HG03175 (cell line): ENCODE measurements at regions not wholly inside any gene's neighbourhood (a gene's known extent, or its start where the extent isn't known, plus 50 kb on each side); places are given as distances from the start of the nearest gene placed in this dataset.

Experiments used
- ATAC-seq: cut with Tn5 transposase; IDR thresholded peaks from one replicate; pipeline ENCODE4 v1.9.1; 2021; ENCODE audit warnings: mild to moderate bottlenecking, moderate library complexity; ENCODE audit not compliant: unreplicated experiment

DNA sequence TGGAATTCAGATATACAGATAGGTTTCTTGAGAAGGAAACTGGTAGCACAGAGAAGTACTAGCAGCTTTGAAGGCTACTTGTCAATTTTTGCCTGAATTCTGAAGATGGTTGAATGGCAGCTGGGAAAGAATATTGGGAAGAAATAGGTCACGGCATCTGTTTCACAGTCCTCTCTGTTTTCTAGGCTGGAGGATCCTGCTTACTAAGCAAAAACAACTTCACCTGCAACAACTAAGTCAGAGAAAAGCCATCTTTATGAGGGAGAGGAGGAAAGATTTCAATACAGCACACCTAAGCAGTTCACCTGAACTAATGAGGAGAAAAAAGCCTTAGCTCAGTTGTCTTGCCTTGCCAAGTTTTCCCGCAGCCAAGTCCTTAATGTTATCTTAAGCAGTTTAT, 975.5 kb upstream of the EPHA7 start:
- no peak for ATAC-seq

DNA sequence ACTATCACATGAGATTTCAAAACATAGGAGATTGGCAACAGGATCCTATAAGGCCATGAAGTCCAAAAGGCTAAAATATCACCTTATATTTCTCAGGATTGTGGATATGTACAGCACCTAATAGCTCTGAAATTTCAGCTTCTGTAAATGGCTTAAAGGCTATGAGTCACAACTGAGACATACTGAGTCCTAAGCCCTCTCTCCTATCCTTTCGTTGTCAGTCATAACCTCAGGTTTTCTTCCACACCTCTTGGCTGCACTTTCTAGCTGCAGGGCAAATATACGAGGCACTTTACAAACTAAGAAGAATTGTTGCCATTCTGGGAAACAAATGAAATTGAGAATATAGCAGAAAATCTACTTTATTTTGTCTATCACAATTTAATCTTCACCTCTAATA, 969.9 kb upstream of the EPHA7 start:
- no peak for ATAC-seq

DNA sequence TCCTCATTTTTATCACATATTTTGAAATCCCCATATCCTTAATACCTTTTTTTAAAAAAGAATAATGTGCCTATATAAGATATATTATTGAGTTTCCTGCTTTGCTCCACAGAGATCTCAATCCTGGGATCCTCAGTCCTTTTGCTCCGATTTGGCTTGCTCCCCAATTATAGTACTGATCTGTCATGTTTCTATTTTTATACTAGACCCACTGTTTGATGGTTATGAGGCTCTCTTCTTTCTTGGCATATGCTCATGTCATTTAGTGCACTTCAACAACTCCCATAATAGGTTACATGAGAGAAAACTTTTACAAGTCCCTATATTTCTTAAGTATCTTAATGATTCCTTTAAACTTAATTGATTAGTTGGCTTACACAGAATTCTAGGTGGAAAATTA, 958.5 kb upstream of the EPHA7 start:
- no peak for ATAC-seq

DNA sequence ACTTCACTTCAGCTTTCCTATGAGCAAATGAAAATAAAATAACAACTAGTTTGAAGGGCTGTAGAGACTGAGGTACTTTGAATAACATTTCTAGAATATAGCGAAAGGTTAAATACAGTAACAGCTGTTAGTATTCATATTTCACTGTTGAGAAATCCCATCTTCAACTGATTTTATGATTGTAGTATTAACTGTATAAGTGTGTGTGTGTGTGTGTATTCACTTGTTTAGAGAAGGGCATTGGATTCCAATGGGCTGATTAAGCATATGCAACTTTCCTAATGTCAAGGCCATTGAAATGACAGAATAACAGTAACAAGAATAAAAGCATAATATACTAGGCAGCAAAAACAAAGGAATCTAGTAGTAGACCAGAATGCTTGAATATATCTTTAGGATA, 957.5 kb upstream of the EPHA7 start:
- no peak for ATAC-seq

DNA sequence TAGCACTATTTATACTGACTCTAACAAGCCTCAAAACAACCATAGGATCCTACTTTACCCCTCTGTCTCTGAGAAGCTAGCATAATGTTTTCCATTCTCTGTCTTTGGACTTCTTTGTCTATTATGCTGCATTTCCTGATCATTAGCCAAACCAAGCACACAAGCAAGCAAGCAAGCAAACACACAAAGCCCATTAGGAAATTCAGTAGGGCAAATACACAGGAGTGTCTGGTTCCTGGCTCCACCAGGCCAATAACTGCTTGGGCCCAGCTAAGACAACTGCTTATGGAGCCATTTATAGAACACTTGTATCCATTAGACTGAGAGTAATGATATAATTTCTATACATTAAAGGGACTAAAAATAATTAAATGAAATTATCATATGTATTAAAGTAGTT, 952.9 kb upstream of the EPHA7 start:
- no peak for ATAC-seq

DNA sequence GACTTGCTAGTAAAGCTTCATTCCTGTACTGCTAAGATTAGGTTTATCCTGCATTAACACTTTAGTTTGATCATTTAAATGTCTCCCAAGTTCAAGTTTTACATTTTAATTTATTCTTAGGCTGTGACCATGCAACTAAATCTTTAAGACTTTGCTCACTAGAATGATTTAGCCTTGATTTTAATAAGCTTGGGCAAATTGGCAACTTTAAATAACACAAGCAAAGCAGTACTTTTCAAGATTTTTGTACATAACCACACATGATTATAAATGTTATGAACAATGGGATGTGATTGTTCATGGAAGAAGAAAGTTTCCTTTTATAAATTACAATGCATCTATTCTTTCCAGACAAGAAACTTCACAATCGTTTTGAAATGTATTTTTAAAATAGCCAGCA, 948.0 kb upstream of the EPHA7 start:
- no peak for ATAC-seq

DNA sequence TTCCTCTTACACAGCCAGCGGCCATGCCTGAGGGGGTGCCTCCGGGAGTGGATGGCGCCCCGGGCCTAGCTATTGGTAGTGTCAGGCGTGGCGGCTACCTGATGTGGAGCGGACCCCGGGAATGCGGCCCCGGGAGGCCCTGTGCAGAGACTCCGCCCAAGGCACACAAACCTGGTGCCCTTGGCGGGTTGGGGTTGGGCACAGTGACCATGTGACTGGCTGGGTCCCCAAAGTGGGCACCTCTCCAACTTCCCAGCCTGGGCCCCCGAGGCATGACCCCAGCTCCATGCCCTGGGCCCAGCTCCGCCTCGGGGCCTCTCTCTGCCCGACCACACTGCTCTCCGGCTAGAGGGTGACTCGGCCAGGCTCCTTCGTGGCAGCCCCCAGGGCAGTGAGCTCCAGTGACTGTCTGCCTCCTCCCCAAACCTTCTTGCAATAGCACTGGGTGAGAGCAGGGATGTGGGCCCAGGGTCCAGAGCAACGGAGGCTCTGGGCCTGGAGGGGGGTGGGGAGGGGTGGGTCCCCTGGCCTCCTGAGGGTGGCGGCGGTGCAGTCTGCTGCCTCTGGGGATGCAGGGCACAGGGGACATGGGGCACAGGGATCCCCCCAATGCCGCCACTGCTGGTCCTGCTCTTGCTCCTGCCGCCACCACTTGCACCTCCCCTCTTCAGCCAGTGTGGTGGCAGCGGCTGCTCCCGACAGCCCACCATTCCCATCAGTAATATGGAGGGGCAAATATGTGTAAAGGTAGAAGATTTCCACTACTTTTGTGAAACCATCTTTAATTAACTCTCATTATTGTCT, 942.9 kb upstream of the EPHA7 start:
- no peak for ATAC-seq

DNA sequence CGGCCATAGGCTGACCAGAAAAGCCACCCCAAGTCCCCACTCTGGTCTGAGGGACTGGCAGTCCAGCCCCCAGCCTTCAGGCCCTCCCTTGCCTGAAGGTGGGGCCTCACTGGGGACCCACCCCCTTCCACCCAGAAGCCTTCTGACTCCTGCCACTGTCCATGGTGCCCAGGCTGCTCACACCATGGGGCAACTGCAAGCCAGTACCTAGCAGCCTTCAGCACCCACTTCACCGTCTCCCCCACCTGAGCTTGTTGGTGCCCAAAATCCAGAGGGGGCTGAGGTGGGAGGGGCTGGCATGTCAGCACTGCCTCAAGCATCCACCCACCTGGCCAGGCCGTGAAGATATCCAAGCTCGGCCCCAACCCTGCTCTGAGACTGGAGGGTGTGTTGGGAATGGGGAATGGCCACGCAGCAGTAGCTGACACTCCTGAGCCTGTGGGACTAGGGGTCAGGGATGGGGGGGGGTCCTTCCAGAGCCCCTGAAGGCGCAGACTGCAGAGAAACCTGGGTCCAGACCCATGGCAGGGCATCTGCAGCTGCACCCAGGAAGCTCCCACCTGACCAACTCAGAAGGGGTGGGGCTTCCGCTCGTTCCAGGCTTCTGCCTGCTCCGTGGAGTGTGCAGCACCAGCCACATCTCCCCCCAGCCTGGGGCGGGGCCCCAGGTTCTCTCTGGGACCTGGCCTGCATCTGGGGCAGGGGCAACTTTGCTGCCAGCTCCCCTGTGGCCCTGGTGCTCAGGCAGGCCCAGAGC, 942.1 kb upstream of the EPHA7 start:
- no peak for ATAC-seq

DNA sequence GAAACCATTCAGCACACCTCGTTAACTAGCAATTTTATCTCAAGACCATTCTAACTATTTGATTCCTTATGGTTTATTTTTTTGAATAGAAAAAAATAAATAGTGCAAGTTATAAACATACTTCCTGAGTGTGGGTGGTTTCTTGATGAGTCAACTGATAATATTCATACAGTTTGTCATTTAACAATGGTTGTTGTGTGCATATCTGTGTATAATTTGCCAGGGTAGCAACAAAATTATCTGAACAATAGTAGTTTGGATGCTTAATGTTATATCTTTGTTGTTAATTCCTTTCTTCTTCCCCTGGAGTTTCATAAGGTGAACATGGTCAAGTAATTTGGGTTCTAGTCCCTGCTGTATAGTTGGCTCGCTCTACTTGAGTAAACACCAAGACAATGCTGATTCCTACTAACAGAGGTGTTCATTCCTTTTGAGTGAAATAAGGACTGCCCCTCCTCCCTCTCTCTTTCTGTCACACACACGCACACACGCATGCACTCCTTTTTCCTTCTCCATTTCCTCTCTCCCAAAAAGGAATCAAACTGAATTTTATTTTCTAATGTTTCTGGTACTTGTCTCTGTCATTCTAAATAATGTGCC, 938.1 kb upstream of the EPHA7 start:
- ATAC-seq, result no peak

DNA sequence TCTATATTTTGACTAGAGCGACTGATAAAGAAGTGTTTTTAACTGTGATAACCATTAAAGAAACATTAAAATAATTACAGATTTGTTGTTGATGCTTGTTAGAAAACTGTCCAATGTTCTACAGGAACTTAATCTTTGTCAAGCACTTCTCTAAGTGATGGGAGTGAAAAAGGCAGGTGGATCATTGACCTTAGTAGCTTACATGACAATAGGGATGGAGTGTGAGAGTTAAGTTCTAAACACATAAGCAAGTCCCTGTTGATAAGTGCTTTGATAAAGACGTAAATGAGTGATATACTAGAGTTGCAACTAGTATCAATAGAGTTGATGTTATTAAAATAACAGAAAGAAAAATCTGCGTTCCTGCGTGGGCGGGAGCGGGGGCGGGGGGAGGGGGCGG, 931.5 kb upstream of the EPHA7 start:
- no peak for ATAC-seq

DNA sequence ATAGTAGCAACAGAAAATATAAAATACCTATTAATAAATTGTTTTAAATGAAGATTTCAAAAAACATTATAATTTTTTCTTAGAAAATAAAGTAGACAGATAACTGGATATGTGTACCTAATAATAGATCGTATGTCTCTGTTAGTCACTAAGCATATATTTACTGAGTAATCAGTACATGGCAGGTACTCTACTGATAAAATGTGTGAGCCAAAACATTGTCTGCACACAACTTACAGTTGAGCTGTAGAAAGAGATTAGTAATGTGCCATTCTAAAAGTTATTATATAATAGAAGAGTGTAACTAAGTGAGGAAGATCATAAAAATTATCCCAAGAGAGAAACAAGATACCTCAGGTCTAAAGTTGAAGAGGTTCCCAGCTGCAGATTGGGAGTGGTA, 929.9 kb upstream of the EPHA7 start:
- no peak for ATAC-seq

DNA sequence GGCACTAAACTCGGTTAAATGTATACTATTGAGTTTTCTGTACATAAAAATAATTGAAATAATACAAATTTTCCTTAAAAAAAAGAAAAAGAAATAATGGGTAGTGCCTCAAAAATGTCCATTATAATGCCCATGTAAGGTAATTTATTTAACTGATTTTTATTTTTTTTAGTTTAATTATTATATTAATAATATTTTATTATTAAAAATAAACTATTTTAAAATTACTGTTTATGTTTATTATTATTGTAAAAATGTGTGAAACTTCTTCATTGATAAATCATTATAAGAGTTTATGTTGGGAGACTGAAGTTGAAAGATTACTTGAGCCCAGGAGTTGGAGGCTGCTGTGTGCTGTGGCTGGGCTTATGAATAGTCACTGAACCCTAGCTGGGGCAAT, 925.5 kb upstream of the EPHA7 start:
- ATAC-seq, result no peak

DNA sequence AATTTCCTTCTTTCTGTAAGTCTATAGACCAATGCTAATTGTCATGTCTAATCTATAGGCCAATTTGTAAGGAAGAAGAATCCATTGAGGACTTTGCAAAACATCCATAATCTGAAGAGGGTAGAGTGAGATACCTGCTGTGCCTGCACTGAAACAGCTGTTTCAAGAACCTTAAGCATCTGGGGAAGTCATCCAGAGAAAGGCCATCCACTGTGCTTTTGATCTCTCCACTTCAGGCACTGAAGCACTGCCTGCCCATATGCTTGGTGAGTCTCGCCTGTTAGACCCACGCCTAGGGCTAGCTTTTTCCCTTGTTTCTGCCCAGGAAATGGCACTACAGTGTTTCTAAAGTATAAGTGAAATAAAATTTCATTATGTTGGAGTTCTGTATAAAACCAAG, 921.8 kb upstream of the EPHA7 start:
- no peak for ATAC-seq

DNA sequence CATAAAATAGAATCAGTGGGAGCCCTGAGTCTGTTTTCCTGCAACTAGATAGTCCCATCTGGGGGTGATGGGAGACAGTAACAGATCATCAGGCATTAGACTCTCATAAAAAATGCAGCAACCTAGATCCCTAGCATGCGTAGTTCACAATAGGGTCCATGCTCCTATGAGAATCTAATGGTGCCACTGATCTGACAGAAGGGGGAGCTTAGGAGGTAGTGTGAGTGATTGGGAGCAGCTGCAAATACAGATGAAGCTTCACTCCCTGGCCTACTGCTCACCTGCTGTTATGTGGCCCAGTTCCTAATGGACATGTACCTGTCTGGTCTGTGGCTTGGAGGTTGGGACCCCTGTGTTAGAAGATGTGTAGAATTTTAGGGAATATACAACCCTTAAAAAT, 904.5 kb upstream of the EPHA7 start:
- ATAC-seq, result no peak

DNA sequence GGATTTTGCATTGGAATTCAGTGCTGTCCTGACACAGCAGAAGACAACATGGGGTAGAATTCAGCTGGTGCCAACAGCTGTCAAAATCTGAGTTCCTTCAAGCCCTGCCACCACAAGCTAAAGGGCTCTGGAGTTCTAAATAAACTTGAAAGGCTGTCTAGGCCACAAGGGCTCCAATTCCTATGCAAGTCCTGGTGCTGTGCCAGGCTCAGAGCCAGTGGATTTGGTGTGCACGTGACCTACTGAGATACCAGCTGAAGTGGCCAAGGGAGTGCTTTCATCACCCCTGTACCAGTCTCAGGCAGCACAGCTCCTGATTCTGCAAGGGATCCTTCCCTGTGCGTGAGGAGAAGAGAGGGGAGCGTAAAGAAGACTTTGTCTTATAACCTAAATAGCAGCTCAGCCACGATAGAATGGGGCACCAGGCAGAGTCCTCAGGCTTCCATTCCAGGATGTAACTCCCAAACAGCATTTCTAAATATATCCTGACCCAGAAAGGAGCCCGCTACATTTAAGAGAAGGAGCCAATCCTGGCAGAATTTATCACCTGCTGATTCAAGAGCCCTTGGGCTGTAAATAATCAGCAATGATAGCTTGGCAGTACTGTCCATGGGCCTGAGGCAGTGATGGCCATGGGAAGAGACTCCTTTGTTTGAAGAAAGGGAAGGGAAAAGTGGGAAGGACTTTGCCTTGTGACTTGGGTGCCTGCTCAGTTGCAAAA, 881.2 kb upstream of the EPHA7 start:
- ATAC-seq, result no peak

DNA sequence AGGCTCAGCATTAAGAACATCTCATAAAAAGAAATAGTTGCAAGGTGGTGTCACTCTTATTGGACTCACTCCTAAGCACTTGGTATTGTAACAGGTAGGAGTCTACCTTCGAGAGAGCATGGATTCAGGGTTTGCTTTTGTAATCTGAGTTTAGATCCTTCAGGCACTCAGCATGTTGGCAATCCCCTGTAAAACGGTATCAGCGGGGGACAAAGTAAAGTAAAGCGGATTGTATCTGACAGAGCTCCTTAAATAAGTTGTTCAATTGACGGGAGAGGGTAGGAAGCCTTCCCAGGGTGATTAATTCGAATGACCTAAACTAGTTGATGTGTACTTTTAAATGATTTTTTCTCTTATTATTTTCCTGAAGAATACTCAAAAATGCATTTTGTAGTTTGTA, 869.8 kb upstream of the EPHA7 start:
- ATAC-seq, result no peak

DNA sequence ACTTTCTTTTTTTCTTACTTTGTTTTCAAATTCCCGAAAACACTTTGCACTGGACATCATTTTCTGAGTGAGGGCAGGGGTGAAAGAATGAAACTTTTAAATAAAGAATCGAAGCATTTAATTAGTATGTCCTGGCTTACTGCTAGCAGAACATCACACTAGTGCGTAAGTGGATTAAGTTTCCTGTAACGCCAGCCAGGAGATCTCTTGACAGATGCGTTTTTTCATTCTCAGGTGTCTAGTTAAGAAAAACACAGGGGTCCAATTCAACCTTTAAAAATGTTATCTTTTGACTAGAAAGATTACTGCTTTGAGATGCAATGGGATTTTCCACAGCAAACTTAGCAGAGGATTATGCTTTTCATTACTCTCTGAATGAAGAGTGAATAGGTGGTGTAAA, 858.8 kb upstream of the EPHA7 start:
- ATAC-seq, result no peak

DNA sequence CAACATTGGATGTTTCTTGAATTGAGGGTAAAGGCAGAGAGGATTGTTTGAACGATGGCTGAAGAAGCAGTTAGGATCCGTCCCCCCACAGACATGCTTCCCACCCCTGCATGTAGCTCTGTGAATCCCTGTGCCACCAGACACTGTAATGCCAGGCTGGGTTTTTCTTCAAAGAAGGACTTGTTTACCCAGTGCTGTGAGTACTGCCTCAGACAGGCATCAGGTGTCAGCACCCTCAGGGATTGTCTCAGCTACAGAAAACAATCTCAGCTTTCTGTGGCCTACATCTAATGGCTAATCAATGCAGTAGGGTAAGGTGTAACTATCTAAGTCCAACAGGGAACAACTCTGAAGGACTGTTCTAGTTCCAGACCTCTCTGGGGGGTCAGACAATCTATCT, 853.0 kb upstream of the EPHA7 start:
- no peak for ATAC-seq

DNA sequence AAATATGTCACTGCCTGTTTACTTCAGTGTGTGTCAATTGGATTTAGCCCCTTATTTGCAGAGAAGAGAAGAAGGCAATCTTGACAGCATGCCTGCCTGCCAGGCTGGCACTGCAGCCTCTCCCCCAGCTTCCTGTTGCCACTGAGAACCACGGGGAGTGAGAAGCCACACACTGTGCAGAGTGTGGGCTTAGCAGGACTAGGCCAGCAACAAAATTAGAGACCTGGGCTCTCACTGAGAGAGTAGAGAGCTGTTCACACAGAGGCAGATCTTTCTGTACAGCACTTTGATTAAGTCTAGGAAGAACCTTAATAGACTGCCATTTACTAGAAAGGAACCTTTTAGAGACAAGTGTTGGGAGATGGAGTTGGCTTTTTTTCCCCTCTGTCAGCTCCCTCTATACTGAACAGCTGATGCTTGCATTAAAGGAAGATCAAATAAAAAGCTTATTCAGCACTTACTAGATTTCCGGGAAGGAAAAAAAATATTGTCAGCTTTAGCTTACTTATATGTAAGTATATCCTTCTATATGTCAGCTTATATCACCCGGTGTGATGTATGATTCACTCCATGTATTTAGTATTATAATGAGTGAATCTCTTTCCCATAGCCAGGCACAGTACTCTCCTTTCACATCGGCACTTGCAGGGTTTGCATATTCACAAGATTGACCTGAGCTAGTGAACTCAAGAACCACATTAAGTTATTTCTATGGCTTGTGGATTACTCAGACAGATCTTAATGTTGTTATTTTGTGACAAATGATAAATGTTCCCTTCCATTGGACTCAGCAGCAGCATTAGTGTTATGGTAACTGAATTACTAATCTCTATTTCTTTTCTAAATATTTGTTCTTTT, 851.0 kb upstream of the EPHA7 start:
- ATAC-seq, result no peak

DNA sequence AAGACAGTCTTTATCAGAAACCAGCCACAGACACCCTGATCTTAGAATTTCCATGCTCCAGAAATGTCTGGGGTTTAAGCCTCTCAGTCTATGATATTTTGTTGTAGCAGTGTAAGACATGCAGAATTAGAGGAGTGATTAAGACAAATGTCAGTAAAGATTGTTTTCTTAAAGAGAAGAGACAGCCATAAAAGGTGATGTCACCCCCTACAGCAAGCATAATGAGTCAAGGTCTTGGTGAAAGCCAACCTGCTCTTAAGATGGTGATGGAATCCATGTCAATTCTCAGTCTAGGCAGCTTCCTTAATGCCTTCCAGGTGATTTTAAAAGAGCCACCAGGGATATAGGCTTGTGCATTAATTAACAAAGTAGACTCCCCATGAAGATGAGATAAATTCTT, 849.9 kb upstream of the EPHA7 start:
- no peak for ATAC-seq

DNA sequence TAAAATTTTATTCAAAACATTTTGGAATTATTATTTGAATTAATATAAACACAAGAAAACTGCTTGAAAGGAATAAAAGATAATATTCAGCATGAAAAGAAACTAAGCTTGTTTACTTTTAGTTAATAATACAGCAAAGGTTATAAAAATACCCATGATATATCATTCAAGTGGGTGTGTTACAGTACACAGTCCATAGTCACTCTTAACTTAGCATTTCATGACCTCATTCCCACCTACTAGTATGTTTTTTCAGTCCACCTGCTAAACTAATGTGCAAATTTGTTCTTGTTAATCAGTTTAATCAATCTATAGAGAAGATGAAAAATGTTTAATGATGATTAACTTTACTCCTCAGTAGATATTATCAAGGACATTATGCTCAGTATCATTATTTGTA, 841.4 kb upstream of the EPHA7 start:
- ATAC-seq, result no peak
